PC-3 (cell line): ENCODE measurements at regions not wholly inside any gene's neighbourhood (a gene's known extent, or its start where the extent isn't known, plus 50 kb on each side); places are given as distances from the start of the nearest gene placed in this dataset.
A peak's percentile ranks its signal among the peaks of the same experiment; 100 is the strongest.

Experiments
- ATAC-seq: fragments of 200-7000 bp; cut with Tn5 transposase; 2 replicates; pipeline ENCODE4 v1.9.1; 2020; ENCODE audit warnings: mild to moderate bottlenecking, moderate library complexity
- BruUV-seq: library from RNA; stranded (reverse); fragments of 400-500 nt; replicated peaks from 2 replicates; lab custom pipeline; 2021; lab: Mats Ljungman, UMichigan
- CTCF ChIA-PET: fragments of 300-600 bp; sonication (Branson Sonifier 250); formaldehyde crosslinking; loops from one replicate; lab custom pipeline; 2022; ENCODE audit warnings: antibody characterized with exemption; lab: Charles Lee
- POLR2A ChIA-PET: fragments of 300-600 bp; sonication (Branson Sonifier 250); formaldehyde crosslinking; loops from one replicate; lab custom pipeline; 2022; ENCODE audit warnings: antibody characterized with exemption; ENCODE audit not compliant: unreplicated experiment; lab: Charles Lee
- DNase-seq: peaks from one replicate; pipeline ENCODE4 v3.0.0-alpha.2; 2015
- H2AFZ ChIP-seq: fragments of 300-600 bp; sonication (generic); 2 replicates; pipeline ENCODE4 v1.6.0; 2016; ENCODE audit warnings: antibody characterized with exemption, low read length
- H3F3A ChIP-seq: fragments of 300-600 bp; sonication (generic); one replicate; pipeline ENCODE4 v1.6.0; 2017; ENCODE audit warnings: antibody characterized with exemption, low read length, control low read depth, mild to moderate bottlenecking; ENCODE audit not compliant: unreplicated experiment
- H3K27ac ChIP-seq: fragments of 300-600 bp; sonication (generic); 2 replicates; pipeline ENCODE4 v1.5.1; 2016; ENCODE audit warnings: mild to moderate bottlenecking, low read length
- H3K27me3 ChIP-seq: fragments of 300-600 bp; sonication (generic); 2 replicates; pipeline ENCODE4 v1.6.1; 2016; ENCODE audit warnings: low read length, mixed read lengths
- H3K36me3 ChIP-seq: fragments of 300-600 bp; sonication (generic); 2 replicates; pipeline ENCODE4 v1.6.1; 2016; ENCODE audit warnings: low read depth, mixed run types, low read length, mixed read lengths
- H3K4me1 ChIP-seq: fragments of 300-600 bp; sonication (generic); 2 replicates; pipeline ENCODE4 v1.5.1; 2016; ENCODE audit warnings: low read length; ENCODE audit not compliant: insufficient read depth
- H3K4me2 ChIP-seq: fragments of 300-600 bp; sonication (generic); 2 replicates; pipeline ENCODE4 v1.6.0; 2016; ENCODE audit warnings: low read length
- H3K4me3 ChIP-seq: fragments of 300-600 bp; sonication (generic); 2 replicates; pipeline ENCODE4 v1.5.1; 2016; ENCODE audit warnings: mild to moderate bottlenecking, low read length, mixed read lengths
- H3K79me2 ChIP-seq: fragments of 300-600 bp; sonication (generic); 2 replicates; pipeline ENCODE4 v1.6.1; 2017; ENCODE audit warnings: low read length, mixed read lengths
- H3K9ac ChIP-seq: fragments of 300-600 bp; sonication (generic); 2 replicates; pipeline ENCODE4 v1.6.0; 2016; ENCODE audit warnings: mild to moderate bottlenecking, low read length
- H3K9me2 ChIP-seq: fragments of 300-600 bp; sonication (generic); replicated peaks from 2 replicates; pipeline ENCODE4 v1.6.1; 2016; ENCODE audit warnings: mixed run types, low read length, mixed read lengths
- H3K9me3 ChIP-seq: fragments of 300-600 bp; sonication (generic); 2 replicates; pipeline ENCODE4 v1.6.1; 2016; ENCODE audit warnings: low read length, mixed read lengths
- H4K20me1 ChIP-seq: fragments of 300-600 bp; sonication (generic); 2 replicates; pipeline ENCODE4 v1.6.1; 2016; ENCODE audit warnings: low read length, mixed read lengths
- EZH2 ChIP-seq: fragments of 300-600 bp; sonication (generic); IDR thresholded peaks from one replicate; pipeline ENCODE4 v1.6.1; 2017; ENCODE audit warnings: antibody characterized with exemption, mild to moderate bottlenecking, low read length; ENCODE audit not compliant: unreplicated experiment
- EZH2phosphoT487 ChIP-seq: fragments of 300-600 bp; sonication (generic); IDR thresholded peaks from 2 replicates; pipeline ENCODE4 v1.6.1; 2018; ENCODE audit warnings: mild to moderate bottlenecking, antibody characterized with exemption, low read length, borderline replicate concordance
- intact Hi-C: fragments of 100-400 bp; cut with micrococcal nuclease; formaldehyde crosslinking; loops from 2 replicates; pipeline ENCODE4 v1.9.0; 2023
- TF ChIP-seq, protein P1 (sequence below): fragments of 300-600 bp; sonication (generic); conservative IDR thresholded peaks from 2 replicates; pipeline ENCODE4 v1.5.1; 2017; ENCODE audit warnings: antibody characterized with exemption, low read depth, mild to moderate bottlenecking, low read length

GRCh38 chr11:10379022-10379421, 74.1 kb downstream of the ADM start:
- ATAC-seq = no peak
- Histone ChIP-seq H3K4me2 (no peak overlapping the region), H3K9me3 (no peaks in the 10 kb centered on the region), H2AFZ (no peak overlapping the region), H3K36me3 (no peaks in the 10 kb centered on the region), H3K27me3 (no peaks in the 10 kb centered on the region), H4K20me1 (no peaks in the 10 kb centered on the region), H3K9me2 (no peaks in the 10 kb centered on the region), H3K4me1 (peaks cover 48% of the 10 kb centered on the region), H3K4me3 (no peak overlapping the region), H3K27ac (peak overlapping the region; percentile 62), H3K79me2 (no peaks in the 10 kb centered on the region), H3F3A (peaks cover 3% of the 10 kb centered on the region), H3K9ac (no peak overlapping the region)
- BruUV-seq = no TSS peak
- TF ChIP-seq EZH2phosphoT487 (no peak), EZH2 (no peak)
- TF ChIP-seq, protein P1, sequence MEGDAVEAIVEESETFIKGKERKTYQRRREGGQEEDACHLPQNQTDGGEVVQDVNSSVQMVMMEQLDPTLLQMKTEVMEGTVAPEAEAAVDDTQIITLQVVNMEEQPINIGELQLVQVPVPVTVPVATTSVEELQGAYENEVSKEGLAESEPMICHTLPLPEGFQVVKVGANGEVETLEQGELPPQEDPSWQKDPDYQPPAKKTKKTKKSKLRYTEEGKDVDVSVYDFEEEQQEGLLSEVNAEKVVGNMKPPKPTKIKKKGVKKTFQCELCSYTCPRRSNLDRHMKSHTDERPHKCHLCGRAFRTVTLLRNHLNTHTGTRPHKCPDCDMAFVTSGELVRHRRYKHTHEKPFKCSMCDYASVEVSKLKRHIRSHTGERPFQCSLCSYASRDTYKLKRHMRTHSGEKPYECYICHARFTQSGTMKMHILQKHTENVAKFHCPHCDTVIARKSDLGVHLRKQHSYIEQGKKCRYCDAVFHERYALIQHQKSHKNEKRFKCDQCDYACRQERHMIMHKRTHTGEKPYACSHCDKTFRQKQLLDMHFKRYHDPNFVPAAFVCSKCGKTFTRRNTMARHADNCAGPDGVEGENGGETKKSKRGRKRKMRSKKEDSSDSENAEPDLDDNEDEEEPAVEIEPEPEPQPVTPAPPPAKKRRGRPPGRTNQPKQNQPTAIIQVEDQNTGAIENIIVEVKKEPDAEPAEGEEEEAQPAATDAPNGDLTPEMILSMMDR = no peak
- ChIA-PET CTCF (no interaction called here), POLR2A (no interaction called here)
- intact Hi-C loops = no loop called here
- peak; percentile 43 for DNase-seq

- no peak overlapping the region for H3K9ac ChIP-seq
These were observed 74.6 kb downstream of the ADM start for GRCh38 chr11:10379426-10379825.

More at GRCh38 chr11:10379426-10379825, 74.6 kb downstream of the ADM start:
- Histone ChIP-seq H2AFZ (no peak overlapping the region), H3K36me3 (no peaks in the 10 kb centered on the region), H4K20me1 (no peaks in the 10 kb centered on the region), H3K9me3 (no peaks in the 10 kb centered on the region), H3K27me3 (no peaks in the 10 kb centered on the region), H3K4me3 (no peak overlapping the region), H3F3A (peaks cover 3% of the 10 kb centered on the region), H3K4me2 (no peak overlapping the region; the same call in 1 of the 2 replicates), H3K4me1 (peaks cover 44% of the 10 kb centered on the region), H3K27ac (peak overlapping the region; percentile 62), H3K79me2 (no peaks in the 10 kb centered on the region), H3K9me2 (no peaks in the 10 kb centered on the region)
- DNase-seq (peak; percentile 57), ATAC-seq (peak; percentile 14; the same call in 1 of the 2 replicates)
- intact Hi-C loops = no loop called here
- TF ChIP-seq EZH2phosphoT487 (no peak), EZH2 (no peak)
- TF ChIP-seq, protein P1 = no peak
- POLR2A ChIA-PET = no interaction called here
- no TSS peak for BruUV-seq
- CTCF ChIA-PET = no interaction called here
